Aorta (tissue), 5 donors: ENCODE measurements at regions not wholly inside any gene's neighbourhood (a gene's known extent, or its start where the extent isn't known, plus 50 kb on each side); places are given as distances from the start of the nearest gene placed in this dataset.

ENCODE experiments used
- ATAC-seq: fragments of 200-7000 bp; cut with Tn5 transposase; one replicate; pipeline ENCODE4 v1.9.1; 2022; ENCODE audit warnings: moderate library complexity; ENCODE audit not compliant: low FRiP score
- DNase-seq, 2 donors: peaks; one replicate each; pipeline ENCODE4 v3.0.0-alpha.2; 2020
- H3K27ac ChIP-seq, 2 donors: one replicate each; pipeline ENCODE4 v1.5.1; 2013; ENCODE audit warnings: low read length in 2 of 2, mild to moderate bottlenecking in 2 of 2, moderate library complexity in 2 of 2, control low read depth in 1 of 2, inconsistent platforms in 1 of 2, low read depth in 1 of 2
- H3K27me3 ChIP-seq, 2 donors: one replicate each; pipeline ENCODE4 v1.6.1; 2013; ENCODE audit warnings: control low read depth in 1 of 2, low read length in 1 of 2, mild to moderate bottlenecking in 1 of 2, moderate library complexity in 1 of 2; ENCODE audit not compliant: insufficient read depth in 2 of 2, control insufficient read depth in 1 of 2
- H3K36me3 ChIP-seq, 2 donors: one replicate each; pipeline ENCODE4 v1.6.1; 2013; ENCODE audit warnings: control low read depth in 1 of 2, low read length in 1 of 2, mild to moderate bottlenecking in 1 of 2; ENCODE audit not compliant: insufficient read depth in 2 of 2, control insufficient read depth in 1 of 2
- H3K4me1 ChIP-seq, 2 donors: one replicate each; pipeline ENCODE4 v1.6.1; 2013; ENCODE audit warnings: low read length in 2 of 2, control low read depth in 1 of 2, mild to moderate bottlenecking in 1 of 2, moderate library complexity in 1 of 2; ENCODE audit not compliant: insufficient read depth in 2 of 2, control insufficient read depth in 1 of 2
- H3K4me3 ChIP-seq, 2 donors: one replicate each; pipeline ENCODE4 v1.5.1; 2013; ENCODE audit warnings: low read length in 2 of 2, control low read depth in 1 of 2, mild to moderate bottlenecking in 1 of 2
- H3K9me3 ChIP-seq: one replicate; pipeline ENCODE4 v1.6.1; 2013; ENCODE audit warnings: mild to moderate bottlenecking, low read length; ENCODE audit not compliant: control insufficient read depth
- WGBS, 2 donors: extraction: QIAGEN DNeasy Blood & Tissue Kit; methylation state at CpG; one replicate each; pipeline ENCODE4 v1.1.7; 2013; 5-methylcytosine and 5-hydroxymethylcytosine counted together
- intact Hi-C, 2 donors: fragments of 100-400 bp; cut with DNase I; formaldehyde crosslinking; loops; one replicate each; pipeline versions ENCODE4 v1.14.2 to v1.15.0; 2022
- donor health status: healthy with polysubstance abuse.
- donor health status: Bipolar disorder and iron deficiency.
- donor health status: DM: no; HTN: no; CAD: no.
- donor health status: DM: no; HTN: no; CAD: no.
- donor health status: DM: yes; HTN: yes; CAD: no.

- H3K36me3 ChIP-seq, result no peaks in the 10 kb centered on the region
- intact Hi-C loops, result no loop called here
- no peak overlapping the region for H3K4me3 ChIP-seq
- no peaks in the 10 kb centered on the region for H3K27me3 ChIP-seq
- WGBS, 2 donors, result 87 to 88% methylated on average over 4 of the region's 4 CpGs
- ATAC-seq, result no peak
- no peak for DNase-seq
- H3K9me3 ChIP-seq, result peaks cover 1% of the 10 kb centered on the region
- no peaks in the 10 kb centered on the region for H3K4me1 ChIP-seq
- no peak overlapping the region for H3K27ac ChIP-seq
Measured at GRCh38 chr10:26386781-26387180, 51.4 kb upstream of the APBB1IP start.
